CD14-positive monocyte (primary cell): ENCODE measurements at regions not wholly inside any gene's neighbourhood (a gene's known extent, or its start where the extent isn't known, plus 50 kb on each side); places are given as distances from the start of the nearest gene placed in this dataset.

ENCODE experiments used
- DNase-seq, 3 donors: peaks; one replicate each; pipeline ENCODE4 v3.0.0-alpha.2; 2011 to 2022
- H2AFZ ChIP-seq: 2 replicates; pipeline ENCODE4 v1.6.0; 2012; ENCODE audit warnings: mild to moderate bottlenecking, low read depth, low read length, inconsistent platforms; ENCODE audit not compliant: insufficient read depth, poor library complexity, severe bottlenecking
- H3K27ac ChIP-seq, 2 donors: 1 replicate in 1 of 2; 2 replicates in 1 of 2; pipeline ENCODE4 v1.5.1; 2012 to 2013; ENCODE audit warnings: low read length in 2 of 2, control low read depth in 1 of 2, inconsistent platforms in 1 of 2, low read depth in 1 of 2, mild to moderate bottlenecking in 1 of 2
- H3K27me3 ChIP-seq, 2 donors: one replicate each; pipeline versions ENCODE4 v1.6.0 to v1.6.1; 2011 to 2013; ENCODE audit warnings: low read length in 2 of 2; ENCODE audit not compliant: control insufficient read depth in 2 of 2, insufficient read depth in 2 of 2
- H3K36me3 ChIP-seq, 2 donors: replicated peaks in 1 of 2; 1 replicate in 1 of 2; 2 replicates in 1 of 2; pipeline versions ENCODE4 v1.5.1 to v1.6.1; 2012 to 2013; ENCODE audit warnings: low read length in 2 of 2, control low read depth in 1 of 2, inconsistent platforms in 1 of 2, mild to moderate bottlenecking in 1 of 2; ENCODE audit not compliant: insufficient read depth in 2 of 2, control insufficient read depth in 1 of 2
- H3K4me1 ChIP-seq, 2 donors: 1 replicate in 1 of 2; 2 replicates in 1 of 2; pipeline versions ENCODE4 v1.5.1 to v1.6.1; 2012 to 2013; ENCODE audit warnings: low read length in 2 of 2, control low read depth in 1 of 2, inconsistent platforms in 1 of 2, mild to moderate bottlenecking in 1 of 2, moderate library complexity in 1 of 2; ENCODE audit not compliant: insufficient read depth in 2 of 2, control insufficient read depth in 1 of 2
- H3K4me2 ChIP-seq: replicated peaks from 2 replicates; pipeline ENCODE3; 2012; ENCODE audit warnings: low read length, moderate library complexity, mild to moderate bottlenecking; ENCODE audit not compliant: poor library complexity, severe bottlenecking; ENCODE audit errors: extremely low read depth
- H3K4me3 ChIP-seq, 3 experiments: fragments of 200-600 bp in 1 of 3; sonication (generic) in 1 of 3; replicated peaks in 1 of 3; 1 replicate in 2 of 3; 2 replicates in 1 of 3; pipeline ENCODE4 v1.5.1; 2011 to 2013; ENCODE audit warnings: low read length in 3 of 3, mild to moderate bottlenecking in 3 of 3, control low read depth in 2 of 3, low read depth in 2 of 3, inconsistent platforms in 1 of 3, moderate library complexity in 1 of 3
- H3K79me2 ChIP-seq: 2 replicates; pipeline ENCODE4 v1.6.0; 2012; ENCODE audit warnings: mild to moderate bottlenecking, control low read depth, inconsistent platforms, low read length, moderate library complexity; ENCODE audit not compliant: insufficient read depth
- H3K9ac ChIP-seq: 2 replicates; pipeline ENCODE4 v1.6.0; 2017; ENCODE audit warnings: low read length, mild to moderate bottlenecking; ENCODE audit not compliant: insufficient read depth, poor library complexity, severe bottlenecking
- H3K9me3 ChIP-seq, 2 donors: replicated peaks in 1 of 2; 1 replicate in 1 of 2; 2 replicates in 1 of 2; pipeline versions ENCODE4 v1.5.1 to v1.6.1; 2012 to 2013; ENCODE audit warnings: low read length in 2 of 2, control low read depth in 1 of 2; ENCODE audit not compliant: control insufficient read depth in 1 of 2, insufficient read depth in 1 of 2
- H4K20me1 ChIP-seq: 2 replicates; pipeline ENCODE4 v1.6.0; 2012; ENCODE audit warnings: mild to moderate bottlenecking, low read length, control low read depth, moderate library complexity; ENCODE audit not compliant: insufficient read depth
- H3K27ac Mint-ChIP-seq, 7 donors: one replicate each; pipeline ENCODE4 v1.8.0; 2020; ENCODE audit warnings: mild to moderate bottlenecking in 7 of 7, mixed read lengths in 7 of 7, moderate library complexity in 6 of 7, inconsistent platforms in 2 of 7
- H3K27me3 Mint-ChIP-seq, 3 donors: one replicate each; pipeline ENCODE4 v1.8.0; 2021 to 2022; ENCODE audit warnings: low read depth in 3 of 3, mild to moderate bottlenecking in 3 of 3, mixed read lengths in 3 of 3, moderate library complexity in 3 of 3, inconsistent platforms in 1 of 3
- H3K36me3 Mint-ChIP-seq, 2 donors: one replicate each; pipeline ENCODE4 v1.8.0; 2020; ENCODE audit warnings: mixed read lengths in 2 of 2, inconsistent platforms in 1 of 2, mild to moderate bottlenecking in 1 of 2
- H3K4me1 Mint-ChIP-seq: one replicate; pipeline ENCODE4 v1.8.0; 2020; ENCODE audit warnings: mild to moderate bottlenecking, mixed read lengths
- H3K4me3 Mint-ChIP-seq, 2 donors: one replicate each; pipeline ENCODE4 v1.8.0; 2020; ENCODE audit warnings: mild to moderate bottlenecking in 2 of 2, mixed read lengths in 2 of 2, moderate library complexity in 1 of 2
- H3K9me3 Mint-ChIP-seq, 7 donors: one replicate each; pipeline ENCODE4 v1.8.0; 2020 to 2022; ENCODE audit warnings: mixed read lengths in 7 of 7, mild to moderate bottlenecking in 6 of 7, moderate library complexity in 6 of 7, inconsistent platforms in 2 of 7
- CTCF ChIP-seq: fragments of 200-600 bp; IDR thresholded peaks from one replicate; pipeline ENCODE4 v1.8.0; 2022; ENCODE audit warnings: antibody characterized with exemption, mild to moderate bottlenecking
- WGBS: methylation state at CpG from one replicate; pipeline ENCODE4 v1.1.5; 2013; ENCODE audit warnings: missing lambda C conversion rate; ENCODE audit not compliant: insufficient coverage; 5-methylcytosine and 5-hydroxymethylcytosine counted together
- intact Hi-C, 2 donors: fragments of 100-400 bp; cut with micrococcal nuclease; formaldehyde crosslinking; loops; one replicate each; pipeline versions ENCODE4 v1.15.0 to v1.15.1; 2023

DNA sequence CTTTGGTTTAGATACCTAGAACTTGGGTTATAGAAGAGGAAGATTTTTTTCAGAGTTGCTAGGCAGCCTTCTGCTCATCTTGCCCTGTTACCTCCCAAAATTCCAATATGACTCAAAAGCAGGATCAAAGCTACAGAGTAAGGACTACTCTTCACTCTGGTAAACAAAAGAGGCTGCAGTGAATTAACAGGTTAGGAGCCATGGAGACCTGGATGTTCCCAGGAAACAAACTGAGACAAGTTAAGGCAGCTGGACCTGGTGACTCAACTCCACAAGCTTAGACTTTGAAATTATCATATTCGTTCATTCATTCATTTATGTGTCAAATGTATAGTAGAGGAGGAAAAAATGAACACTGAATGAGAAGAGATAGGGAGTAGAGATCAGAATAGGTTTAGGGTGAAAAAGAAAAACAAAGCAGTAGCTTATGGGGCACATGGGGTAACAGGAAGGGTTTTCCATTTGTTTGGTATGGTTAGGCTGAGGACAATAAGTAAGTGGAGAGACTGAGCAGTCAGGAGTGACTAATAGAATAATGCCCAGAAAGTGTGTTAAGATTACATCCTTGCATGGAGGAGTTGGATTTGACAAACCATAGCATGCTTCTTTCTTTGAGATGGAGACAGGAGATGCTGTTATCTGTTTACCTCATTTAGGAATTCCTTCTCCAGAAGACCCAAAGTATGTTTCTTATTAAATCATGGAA, 464.0 kb upstream of the ZNF608 start:
- DNase-seq, result no peak
- no peak overlapping the region for H3K27ac ChIP-seq
- H3K4me1 Mint-ChIP-seq, result peaks cover 2% of the 10 kb centered on the region
- H3K27ac Mint-ChIP-seq, result no peak overlapping the region
- no peaks in the 10 kb centered on the region for H3K79me2 ChIP-seq
- peaks cover 0 to 2% of the 10 kb centered on the region in 2 donors for H3K9me3 ChIP-seq
- peaks cover 0 to 5% (median 2%) of the 10 kb centered on the region in 7 donors for H3K9me3 Mint-ChIP-seq
- H3K4me3 Mint-ChIP-seq, result no peak overlapping the region
- H4K20me1 ChIP-seq, result no peaks in the 10 kb centered on the region
- no peak overlapping the region for H3K9ac ChIP-seq
- no peaks in the 10 kb centered on the region for H3K36me3 Mint-ChIP-seq
- H3K4me1 ChIP-seq, result no peaks in the 10 kb centered on the region
- no peak overlapping the region for H3K4me2 ChIP-seq
- no peak overlapping the region for H2AFZ ChIP-seq
- H3K4me3 ChIP-seq, result no peak overlapping the region
- intact Hi-C loops, result no loop called here
- no peak for TF ChIP-seq CTCF
- H3K27me3 ChIP-seq, result no peaks in the 10 kb centered on the region
- peaks cover 0 to 2% (median 0%) of the 10 kb centered on the region in 3 donors for H3K27me3 Mint-ChIP-seq
- H3K36me3 ChIP-seq, result no peaks in the 10 kb centered on the region
- no CpG with 5 or more reads among the region's 1 CpG for WGBS

- no peak overlapping the region for H3K27ac Mint-ChIP-seq
- Histone ChIP-seq H3K4me2 (no peak overlapping the region), H2AFZ (no peak overlapping the region), H3K79me2 (no peaks in the 10 kb centered on the region), H3K9me3 (peaks cover 0 to 3% of the 10 kb centered on the region in 2 donors), H3K4me1 (no peaks in the 10 kb centered on the region), H3K27me3 (no peaks in the 10 kb centered on the region), H3K36me3 (no peaks in the 10 kb centered on the region), H4K20me1 (no peaks in the 10 kb centered on the region), H3K4me3 (no peak overlapping the region), H3K27ac (no peak overlapping the region), H3K9ac (no peak overlapping the region)
- peaks cover 0 to 8% (median 4%) of the 10 kb centered on the region in 7 donors for H3K9me3 Mint-ChIP-seq
- no peaks in the 10 kb centered on the region for H3K4me1 Mint-ChIP-seq
- no peak for TF ChIP-seq CTCF
- H3K36me3 Mint-ChIP-seq, result no peaks in the 10 kb centered on the region
- H3K27me3 Mint-ChIP-seq, result no peaks in the 10 kb centered on the region
- intact Hi-C loops, result no loop called here
- no peak for DNase-seq
- H3K4me3 Mint-ChIP-seq, result no peak overlapping the region
- WGBS, result 100% methylated on average over 3 of the region's 3 CpGs
These were observed 467.6 kb upstream of the ZNF608 start for GRCh38 chr5:125214080-125214479.
